ENCODE measurements at regions not wholly inside any gene's neighbourhood (a gene's known extent, or its start where the extent isn't known, plus 50 kb on each side); places are given as distances from the start of the nearest gene placed in this dataset.

DNA sequence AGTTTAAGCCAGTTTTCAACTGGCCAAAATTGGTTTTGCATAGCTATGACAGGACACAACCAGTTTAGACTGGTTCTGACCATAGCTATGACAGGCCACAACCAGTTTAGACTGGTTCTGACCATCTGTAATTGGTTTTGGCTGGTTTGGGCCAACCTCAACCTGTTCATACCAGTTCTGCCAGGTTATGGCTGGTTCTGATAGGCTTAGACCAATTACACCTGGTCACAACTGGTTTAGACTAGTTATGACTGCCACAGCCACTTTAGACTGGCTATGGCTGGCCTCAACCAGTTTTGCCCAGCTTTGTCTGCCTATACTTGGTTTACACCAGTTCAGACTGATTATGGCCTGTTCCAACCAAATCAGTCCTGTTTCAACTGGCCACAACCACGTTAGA is 353.2 kb upstream of the CAMK1G start:
- H3K4me3 ChIP-seq: no peak overlapping the region
- no peaks in the 10 kb centered on the region for H3K27me3 ChIP-seq (ENCODE audit: low read depth)
- in situ Hi-C loops (cut with MboI; ENCODE audit: low sequenced_read_pairs): no loop called here
- H3K36me3 ChIP-seq (replicated peaks): no peaks in the 10 kb centered on the region
- no peak for DNase-seq (ENCODE audit: low spot score in 2 of 2)
- no peaks in the 10 kb centered on the region for H3K4me1 ChIP-seq
- no peaks in the 10 kb centered on the region for H3K9me3 ChIP-seq

DNA sequence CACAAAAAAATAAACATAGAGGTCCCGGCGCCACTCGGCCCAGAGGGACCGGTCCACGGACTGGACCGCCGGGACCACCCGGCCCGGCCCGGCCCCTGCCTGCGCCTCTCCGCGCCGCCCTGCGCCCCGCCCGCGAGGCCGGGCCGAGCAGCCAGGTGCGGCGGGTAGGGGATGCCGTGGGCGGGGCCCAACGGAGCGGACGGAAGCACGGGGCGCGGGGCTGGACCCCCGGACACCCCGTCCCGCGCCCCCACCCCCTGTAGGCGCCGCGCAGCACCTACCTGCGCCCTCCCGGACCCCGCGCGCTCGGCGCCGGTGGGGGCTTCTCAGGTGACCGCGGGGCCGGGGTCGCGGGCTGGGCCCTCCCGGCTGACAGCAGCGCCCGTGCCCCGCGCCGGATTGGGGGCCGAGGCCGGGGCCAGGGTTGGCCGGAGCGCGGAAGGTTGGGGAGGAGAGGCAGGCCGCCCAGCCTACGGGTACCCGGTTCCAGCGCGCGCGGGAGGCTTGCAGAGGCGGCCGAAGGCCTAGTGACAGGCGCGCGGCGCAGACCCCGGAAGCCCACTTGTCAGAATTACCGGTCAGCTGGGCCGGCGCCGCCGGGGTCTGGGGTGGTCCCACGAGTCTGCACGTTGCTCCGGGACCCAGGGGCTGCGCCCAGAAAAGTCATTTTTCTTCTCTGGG is 351.9 kb upstream of the CAMK1G start:
- Histone ChIP-seq H3K27me3 (ENCODE audit: low read depth) (no peaks in the 10 kb centered on the region), H3K4me1 (no peaks in the 10 kb centered on the region), H3K36me3 (replicated peaks) (no peaks in the 10 kb centered on the region), H3K4me3 (no peak overlapping the region), H3K9me3 (no peaks in the 10 kb centered on the region)
- in situ Hi-C loops (cut with MboI; ENCODE audit: low sequenced_read_pairs): no loop called here
- no peak for DNase-seq (ENCODE audit: low spot score in 2 of 2)

DNA sequence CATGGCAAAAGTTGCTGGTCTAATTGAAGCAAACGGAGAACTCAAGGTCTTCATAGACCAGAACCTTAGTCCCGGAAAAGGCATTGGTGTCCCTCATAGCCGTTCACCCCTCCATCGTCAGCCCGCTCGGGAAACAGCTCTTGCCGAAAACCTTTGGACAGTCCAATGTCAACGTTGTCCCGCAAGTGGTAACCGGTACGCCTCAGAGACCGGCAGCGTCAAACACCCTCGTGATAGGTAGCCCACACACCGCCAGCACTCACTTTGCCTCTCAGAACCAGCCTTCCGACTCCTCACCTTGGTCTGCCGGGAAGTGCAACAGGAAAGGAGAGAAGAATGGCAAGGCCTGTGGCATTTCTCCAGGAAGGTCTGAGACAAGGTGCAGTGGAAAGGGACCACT is 351.3 kb upstream of the CAMK1G start:
- no peaks in the 10 kb centered on the region for H3K27me3 ChIP-seq (ENCODE audit: low read depth)
- H3K4me1 ChIP-seq: no peaks in the 10 kb centered on the region

DNA sequence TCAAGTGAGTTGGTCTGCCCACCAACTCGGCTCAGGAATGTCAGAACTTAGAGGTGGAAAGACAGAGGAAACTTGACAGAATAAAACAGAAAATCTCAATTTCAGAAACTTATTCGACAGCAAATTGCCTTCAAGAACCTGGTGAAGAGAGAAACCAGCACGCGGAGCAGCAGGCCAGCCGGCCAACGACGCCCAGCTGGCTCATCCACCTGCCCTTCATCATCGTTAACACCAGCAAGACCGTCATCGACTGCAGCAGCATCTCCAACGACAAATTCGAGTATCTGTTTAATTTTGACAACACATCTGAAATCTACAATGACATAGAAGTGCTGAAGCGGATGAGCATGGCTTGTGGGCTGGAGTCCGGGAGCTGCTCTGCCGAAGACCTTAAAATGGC is 350.8 kb upstream of the CAMK1G start:
- H3K27me3 ChIP-seq (ENCODE audit: low read depth): no peaks in the 10 kb centered on the region
- in situ Hi-C loops (cut with MboI; ENCODE audit: low sequenced_read_pairs): no loop called here
- H3K36me3 ChIP-seq (replicated peaks): no peaks in the 10 kb centered on the region
- no peaks in the 10 kb centered on the region for H3K9me3 ChIP-seq
- H3K4me3 ChIP-seq: no peak overlapping the region
- no peaks in the 10 kb centered on the region for H3K4me1 ChIP-seq
- no peak for DNase-seq (ENCODE audit: low spot score in 2 of 2)

More for the DNA sequence above, 351.3 kb upstream of the CAMK1G start:
- in situ Hi-C loops (cut with MboI; ENCODE audit: low sequenced_read_pairs): no loop called here
- Histone ChIP-seq H3K4me3 (no peak overlapping the region), H3K36me3 (replicated peaks) (no peaks in the 10 kb centered on the region), H3K9me3 (no peaks in the 10 kb centered on the region)
- DNase-seq (ENCODE audit: low spot score in 2 of 2): no peak

DNA sequence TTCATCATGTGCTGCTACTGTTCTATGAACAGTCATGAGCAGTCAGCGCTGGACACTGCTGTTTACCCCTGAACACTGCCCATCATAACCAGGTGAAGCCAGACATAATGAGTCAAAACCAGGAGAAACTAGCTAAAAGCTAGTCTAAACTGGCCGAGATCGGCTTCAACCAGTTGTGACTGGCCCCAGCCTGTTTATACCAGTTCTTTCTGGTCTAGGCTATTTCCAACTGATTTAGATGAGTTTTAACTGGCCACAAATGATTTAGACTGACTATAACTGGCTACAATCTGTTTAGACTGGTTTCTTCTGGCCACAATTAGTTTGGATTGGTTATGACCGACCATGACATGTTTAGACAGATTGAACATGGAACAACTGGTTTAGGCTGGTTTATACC is 348.3 kb upstream of the CAMK1G start:
- Histone ChIP-seq H3K4me3 (no peak overlapping the region), H3K27me3 (ENCODE audit: low read depth) (0 out of 2 replicates have a peak, but pooled peaks cover 1% of the 10 kb centered on the region), H3K36me3 (replicated peaks) (no peaks in the 10 kb centered on the region), H3K4me1 (no peaks in the 10 kb centered on the region), H3K9me3 (no peaks in the 10 kb centered on the region)
- in situ Hi-C loops (cut with MboI; ENCODE audit: low sequenced_read_pairs): no loop called here
- no peak for DNase-seq (ENCODE audit: low spot score in 2 of 2)

DNA sequence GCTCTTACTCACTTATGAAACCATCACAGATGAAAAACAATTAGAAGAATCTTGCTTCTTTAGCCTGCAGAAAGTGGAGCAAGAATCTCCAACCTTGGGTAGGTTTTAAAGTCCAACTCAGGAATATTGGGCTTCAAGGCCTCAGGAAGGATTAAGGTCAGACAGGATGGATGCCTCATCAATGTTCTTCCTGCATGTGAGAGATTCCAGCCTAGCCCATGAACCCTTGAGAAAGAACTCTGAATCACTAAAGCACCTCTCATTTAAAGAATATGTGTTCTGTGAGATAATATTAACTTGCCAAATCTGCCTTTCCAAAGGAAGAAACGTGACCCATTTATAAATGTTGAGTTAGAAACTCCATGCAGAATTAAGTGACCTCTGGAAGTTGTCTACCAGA is 345.2 kb upstream of the CAMK1G start:
- no peak for DNase-seq (ENCODE audit: low spot score in 2 of 2)
- in situ Hi-C loops (cut with MboI; ENCODE audit: low sequenced_read_pairs): no loop called here

DNA sequence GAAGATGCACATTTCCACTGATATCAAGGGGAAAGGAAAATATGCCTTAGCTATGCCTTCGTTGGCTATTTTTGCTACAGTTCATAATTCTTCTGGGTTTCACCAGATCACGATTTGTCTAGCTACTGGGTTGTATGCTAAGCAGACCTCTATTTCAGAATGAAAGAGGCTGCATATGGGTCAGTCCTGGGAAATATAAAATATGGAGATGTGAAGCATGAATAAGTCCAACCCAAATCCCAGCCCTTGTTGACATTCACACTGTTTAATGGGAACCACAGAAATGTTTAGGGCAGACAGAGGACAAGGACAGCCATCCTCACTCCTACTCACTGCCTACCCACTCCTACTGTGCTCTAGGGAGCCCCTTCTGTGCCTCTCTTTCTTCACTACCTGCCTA is 343.2 kb upstream of the CAMK1G start:
- peaks cover 5% of the 10 kb centered on the region for H3K27me3 ChIP-seq (ENCODE audit: low read depth)
- H3K36me3 ChIP-seq (replicated peaks): no peaks in the 10 kb centered on the region
- in situ Hi-C loops (cut with MboI; ENCODE audit: low sequenced_read_pairs): no loop called here
- H3K4me1 ChIP-seq: no peaks in the 10 kb centered on the region; the same call in 1 of the 2 replicates
- H3K9me3 ChIP-seq: no peaks in the 10 kb centered on the region
- no peak for DNase-seq (ENCODE audit: low spot score in 2 of 2)
- H3K4me3 ChIP-seq: no peak overlapping the region

More for the DNA sequence above, 345.2 kb upstream of the CAMK1G start:
- Histone ChIP-seq H3K4me1 (no peaks in the 10 kb centered on the region), H3K27me3 (ENCODE audit: low read depth) (0 out of 2 replicates have a peak, but pooled peaks cover 2% of the 10 kb centered on the region), H3K4me3 (no peak overlapping the region), H3K36me3 (replicated peaks) (no peaks in the 10 kb centered on the region), H3K9me3 (no peaks in the 10 kb centered on the region)

DNA sequence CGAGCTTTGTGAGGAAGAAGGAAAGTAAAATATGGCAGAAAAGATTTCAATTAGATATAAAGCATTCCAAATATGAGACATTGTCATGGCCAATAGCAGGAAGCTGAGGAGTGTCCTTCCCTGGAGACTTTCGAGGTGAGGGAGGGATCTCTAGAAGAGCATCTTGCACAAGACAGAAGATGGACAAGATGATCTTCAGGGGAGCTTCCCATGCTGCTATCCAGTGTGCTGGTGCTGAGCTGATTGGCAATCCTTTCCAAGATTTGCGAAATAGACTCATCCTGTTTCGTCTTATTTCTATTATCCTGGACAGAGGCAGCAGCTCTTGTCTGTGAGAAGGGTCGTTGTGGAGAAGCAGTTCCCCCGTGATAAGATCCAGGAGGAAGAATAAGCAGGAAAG is 342.0 kb upstream of the CAMK1G start:
- H3K36me3 ChIP-seq (replicated peaks): no peaks in the 10 kb centered on the region
- peaks cover 5% of the 10 kb centered on the region for H3K27me3 ChIP-seq (ENCODE audit: low read depth)
- no peaks in the 10 kb centered on the region for H3K9me3 ChIP-seq
- DNase-seq (ENCODE audit: low spot score in 2 of 2): no peak
- H3K4me1 ChIP-seq: no peaks in the 10 kb centered on the region; the same call in 1 of the 2 replicates
- H3K4me3 ChIP-seq: no peak overlapping the region
- in situ Hi-C loops (cut with MboI; ENCODE audit: low sequenced_read_pairs): no loop called here

- in situ Hi-C loops (cut with MboI; ENCODE audit: low sequenced_read_pairs): no loop called here
- H3K27me3 ChIP-seq (ENCODE audit: low read depth): peaks cover 2% of the 10 kb centered on the region
These were observed 334.8 kb upstream of the CAMK1G start for GRCh38 chr1:209248649-209249279.

DNA sequence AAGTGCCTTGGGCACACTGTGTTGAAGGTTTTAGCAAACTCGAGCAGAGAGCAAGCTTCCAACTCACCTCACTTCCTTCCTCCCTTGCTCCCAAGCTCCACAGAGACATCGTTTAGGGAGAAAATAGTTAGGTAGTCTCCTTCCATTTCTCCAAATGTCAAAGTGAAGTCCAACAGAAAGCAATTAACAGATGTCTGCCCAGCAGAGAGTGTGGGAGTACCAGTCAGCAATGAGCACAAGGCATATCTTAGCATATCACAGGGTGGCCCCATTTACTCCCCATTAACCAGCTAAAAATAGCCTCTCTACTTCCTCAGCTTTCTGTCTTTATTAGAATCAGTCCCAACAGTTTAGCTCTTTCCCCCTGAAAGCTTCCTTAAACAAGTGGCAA is 334.2 kb upstream of the CAMK1G start:
- DNase-seq (ENCODE audit: low spot score in 2 of 2): no peak
- no peaks in the 10 kb centered on the region for H3K36me3 ChIP-seq (replicated peaks)
- no peak overlapping the region for H3K4me3 ChIP-seq
- no peaks in the 10 kb centered on the region for H3K9me3 ChIP-seq
- in situ Hi-C loops (cut with MboI; ENCODE audit: low sequenced_read_pairs): no loop called here
- no peaks in the 10 kb centered on the region; the same call in 1 of the 2 replicates for H3K4me1 ChIP-seq
- H3K27me3 ChIP-seq (ENCODE audit: low read depth): peaks cover 2% of the 10 kb centered on the region

More at GRCh38 chr1:209248649-209249279, 334.8 kb upstream of the CAMK1G start:
- Histone ChIP-seq H3K9me3 (no peaks in the 10 kb centered on the region), H3K4me1 (no peaks in the 10 kb centered on the region; the same call in 1 of the 2 replicates), H3K4me3 (no peak overlapping the region), H3K36me3 (replicated peaks) (no peaks in the 10 kb centered on the region)
- DNase-seq (ENCODE audit: low spot score in 2 of 2): peak; percentile 24 to 76

GRCh38 chr1:209249785-209250440 is 333.6 kb upstream of the CAMK1G start:
- Histone ChIP-seq H3K4me3 (no peak overlapping the region), H3K4me1 (no peaks in the 10 kb centered on the region; the same call in 1 of the 2 replicates), H3K9me3 (no peaks in the 10 kb centered on the region), H3K36me3 (replicated peaks) (no peaks in the 10 kb centered on the region), H3K27me3 (ENCODE audit: low read depth) (peaks cover 1% of the 10 kb centered on the region; the same call in 1 of the 2 replicates)
- DNase-seq (ENCODE audit: low spot score in 2 of 2): no peak
- in situ Hi-C loops (cut with MboI; ENCODE audit: low sequenced_read_pairs): no loop called here

GRCh38 chr1:209250861-209251636 is 332.5 kb upstream of the CAMK1G start:
- in situ Hi-C loops (cut with MboI; ENCODE audit: low sequenced_read_pairs): no loop called here
- H3K27me3 ChIP-seq (ENCODE audit: low read depth): no peaks in the 10 kb centered on the region

DNA sequence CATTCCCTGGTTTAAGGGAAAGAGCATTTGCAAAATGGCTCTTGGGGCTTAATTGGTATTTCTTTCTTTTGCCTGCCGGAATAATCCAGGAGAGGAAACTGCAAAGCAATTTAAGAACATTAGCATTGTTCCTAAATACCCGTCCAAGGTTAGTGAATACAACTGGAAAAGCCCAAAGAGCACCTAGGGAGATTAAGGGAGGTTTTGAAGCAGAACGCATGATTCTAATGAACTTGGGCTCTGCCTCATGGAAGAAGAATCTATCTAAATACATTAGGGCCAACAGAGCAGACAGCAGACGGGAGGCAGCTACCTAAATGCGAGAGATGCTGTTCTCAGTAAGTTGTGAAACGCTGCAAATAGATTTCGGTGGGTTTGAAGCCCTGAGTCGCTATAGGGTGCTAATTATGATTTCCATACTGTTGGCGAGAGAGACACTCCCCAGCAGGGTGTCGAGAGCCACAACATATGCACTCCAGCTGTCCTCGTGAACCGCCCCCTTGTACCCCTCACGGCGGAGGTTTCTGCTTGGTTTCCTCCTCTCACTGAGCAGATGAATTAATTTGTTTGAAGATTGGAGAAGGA is 326.7 kb upstream of the CAMK1G start:
- H3K27me3 ChIP-seq (ENCODE audit: low read depth): no peaks in the 10 kb centered on the region
- DNase-seq (ENCODE audit: low spot score in 2 of 2): no peak
- H3K4me1 ChIP-seq: no peaks in the 10 kb centered on the region
- no peak overlapping the region for H3K4me3 ChIP-seq
- H3K9me3 ChIP-seq: no peaks in the 10 kb centered on the region
- in situ Hi-C loops (cut with MboI; ENCODE audit: low sequenced_read_pairs): no loop called here
- no peaks in the 10 kb centered on the region for H3K36me3 ChIP-seq (replicated peaks)

More at GRCh38 chr1:209250861-209251636, 332.5 kb upstream of the CAMK1G start:
- Histone ChIP-seq H3K36me3 (replicated peaks) (no peaks in the 10 kb centered on the region), H3K4me3 (no peak overlapping the region), H3K9me3 (no peaks in the 10 kb centered on the region), H3K4me1 (no peaks in the 10 kb centered on the region)
- DNase-seq (ENCODE audit: low spot score in 2 of 2): no peak
